ENCODE measurements at regions not wholly inside any gene's neighbourhood (a gene's known extent, or its start where the extent isn't known, plus 50 kb on each side); places are given as distances from the start of the nearest gene placed in this dataset.

DNA sequence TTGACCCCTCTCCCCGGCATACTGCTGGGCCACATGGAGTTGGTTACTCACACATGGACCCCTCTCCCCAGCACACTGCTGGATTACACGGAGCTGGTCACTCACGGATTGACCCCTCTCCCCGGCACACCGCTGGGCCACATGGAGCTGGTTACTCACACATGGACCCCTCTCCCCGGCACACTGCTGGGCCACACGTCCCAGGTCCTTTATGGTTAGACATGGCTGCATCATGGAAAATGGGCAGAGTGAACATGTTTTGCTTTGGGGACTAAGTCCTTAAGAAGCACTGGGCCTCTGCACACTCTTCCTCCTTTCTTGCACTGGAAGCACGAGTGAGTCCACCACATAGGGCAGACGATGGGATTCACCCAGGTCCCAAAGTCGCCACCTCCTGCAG is 102.1 kb upstream of the SHH start:
- TF ChIP-seq, protein P1, sequence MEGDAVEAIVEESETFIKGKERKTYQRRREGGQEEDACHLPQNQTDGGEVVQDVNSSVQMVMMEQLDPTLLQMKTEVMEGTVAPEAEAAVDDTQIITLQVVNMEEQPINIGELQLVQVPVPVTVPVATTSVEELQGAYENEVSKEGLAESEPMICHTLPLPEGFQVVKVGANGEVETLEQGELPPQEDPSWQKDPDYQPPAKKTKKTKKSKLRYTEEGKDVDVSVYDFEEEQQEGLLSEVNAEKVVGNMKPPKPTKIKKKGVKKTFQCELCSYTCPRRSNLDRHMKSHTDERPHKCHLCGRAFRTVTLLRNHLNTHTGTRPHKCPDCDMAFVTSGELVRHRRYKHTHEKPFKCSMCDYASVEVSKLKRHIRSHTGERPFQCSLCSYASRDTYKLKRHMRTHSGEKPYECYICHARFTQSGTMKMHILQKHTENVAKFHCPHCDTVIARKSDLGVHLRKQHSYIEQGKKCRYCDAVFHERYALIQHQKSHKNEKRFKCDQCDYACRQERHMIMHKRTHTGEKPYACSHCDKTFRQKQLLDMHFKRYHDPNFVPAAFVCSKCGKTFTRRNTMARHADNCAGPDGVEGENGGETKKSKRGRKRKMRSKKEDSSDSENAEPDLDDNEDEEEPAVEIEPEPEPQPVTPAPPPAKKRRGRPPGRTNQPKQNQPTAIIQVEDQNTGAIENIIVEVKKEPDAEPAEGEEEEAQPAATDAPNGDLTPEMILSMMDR (conservative IDR thresholded peaks at IDR 0.05) = no peak
- no peak for TF ChIP-seq ZFX (IDR thresholded peaks at IDR 0.05)
- no peak overlapping the region for H3K27ac ChIP-seq

DNA sequence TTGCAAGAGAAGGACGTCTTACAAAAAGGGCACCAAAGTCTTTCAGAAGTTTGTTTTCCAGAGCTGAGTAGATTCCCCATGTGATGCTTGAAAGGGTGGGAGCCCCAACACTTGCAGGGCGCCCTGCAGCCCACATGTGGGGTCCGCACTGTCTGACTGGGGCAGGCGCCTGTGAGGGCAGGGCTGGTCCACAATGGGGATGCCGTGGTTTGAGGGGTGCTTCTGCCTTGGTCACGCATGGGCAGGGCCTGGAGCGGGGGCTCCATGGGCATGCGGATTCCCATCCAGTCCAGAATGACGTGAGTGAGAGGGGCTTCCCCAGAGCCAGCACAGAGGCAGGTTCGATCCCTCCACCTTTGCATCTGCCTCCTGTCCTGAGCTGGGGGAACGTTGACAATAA is 101.5 kb upstream of the SHH start:
- H3K27ac ChIP-seq = no peak overlapping the region
- TF ChIP-seq ZFX (IDR thresholded peaks at IDR 0.05) = no peak
- TF ChIP-seq, protein P1 (conservative IDR thresholded peaks at IDR 0.05) = no peak

DNA sequence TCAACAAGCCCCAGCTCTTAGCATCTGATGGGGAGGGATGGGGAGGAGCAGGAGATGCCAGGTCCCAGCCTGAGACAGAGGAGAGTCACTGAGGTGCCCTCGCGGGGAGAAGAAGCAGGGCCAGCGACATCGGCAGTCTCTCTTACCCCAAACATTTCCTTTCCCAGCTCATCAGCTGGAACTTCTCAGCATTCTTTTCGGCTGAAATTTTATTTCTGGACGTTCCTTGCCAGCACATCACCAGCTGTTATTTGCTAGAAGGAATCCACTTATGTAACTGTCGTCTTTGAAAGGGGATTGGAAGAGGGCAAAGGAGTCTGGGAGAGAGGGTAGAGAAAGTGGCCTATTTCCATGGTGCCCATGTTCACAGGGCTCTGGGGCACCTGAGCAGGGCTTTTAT is 101.0 kb upstream of the SHH start:
- no peak for TF ChIP-seq ZFX (IDR thresholded peaks at IDR 0.05)
- TF ChIP-seq, protein P1 (conservative IDR thresholded peaks at IDR 0.05) = no peak

DNA sequence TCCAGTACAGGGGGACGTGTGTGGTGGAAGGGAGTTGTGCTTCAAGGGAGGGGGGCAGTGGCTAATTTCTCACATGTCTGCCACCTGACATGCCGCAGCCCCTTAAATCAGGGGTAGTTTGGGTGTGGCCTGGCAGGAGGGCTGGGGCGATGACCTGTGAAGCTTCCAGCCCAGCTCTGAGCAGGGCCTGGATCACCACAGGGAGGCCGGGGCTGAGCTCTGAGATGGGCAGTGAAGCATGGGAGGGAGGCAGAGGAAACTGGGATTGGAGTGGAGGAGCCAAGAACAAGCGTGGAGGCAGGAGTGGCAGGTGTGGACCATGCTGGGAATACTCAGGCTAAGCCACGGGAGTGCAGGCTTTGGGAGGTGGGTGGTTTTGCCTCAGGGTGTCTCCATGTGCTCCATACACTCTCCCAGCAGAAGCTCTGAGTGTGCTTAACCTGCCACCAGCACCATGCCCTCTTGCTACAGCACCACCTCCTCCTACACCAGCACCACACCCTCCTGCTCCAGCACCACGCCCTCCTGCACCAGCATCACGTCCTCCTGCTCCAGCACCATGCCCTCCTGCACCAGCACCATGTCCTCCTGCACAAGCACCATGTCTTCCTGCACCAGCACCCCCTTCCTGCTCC is 99.3 kb upstream of the SHH start:
- TF ChIP-seq, protein P1 (conservative IDR thresholded peaks at IDR 0.05) = no peak
- no peak for TF ChIP-seq ZFX (IDR thresholded peaks at IDR 0.05)
- no peak overlapping the region for H3K27ac ChIP-seq

More for the DNA sequence above, 101.0 kb upstream of the SHH start:
- no peak overlapping the region for H3K27ac ChIP-seq

DNA sequence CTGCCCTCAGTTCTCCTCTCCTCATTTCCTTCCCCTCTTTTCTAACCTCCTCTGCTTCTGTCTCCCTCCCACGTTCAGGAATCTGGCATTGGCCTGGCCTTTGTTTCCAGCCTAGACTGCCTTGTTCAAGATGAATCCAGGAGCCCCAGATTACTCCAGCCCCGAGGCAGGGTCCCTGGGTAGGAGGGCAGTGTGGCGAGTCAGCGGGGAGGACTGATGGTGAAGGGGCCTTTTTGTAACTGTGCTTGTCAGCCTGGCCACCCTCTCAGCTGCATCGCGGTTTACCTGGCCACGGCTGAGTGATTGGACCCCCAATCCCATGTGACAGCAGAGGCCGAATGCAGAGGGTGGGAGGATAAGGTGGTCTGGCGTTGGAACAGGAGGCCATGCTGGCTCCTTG is 96.1 kb upstream of the SHH start:
- no peak for TF ChIP-seq ZFX (IDR thresholded peaks at IDR 0.05)
- TF ChIP-seq, protein P1 (conservative IDR thresholded peaks at IDR 0.05) = no peak
- H3K27ac ChIP-seq = no peak overlapping the region

DNA sequence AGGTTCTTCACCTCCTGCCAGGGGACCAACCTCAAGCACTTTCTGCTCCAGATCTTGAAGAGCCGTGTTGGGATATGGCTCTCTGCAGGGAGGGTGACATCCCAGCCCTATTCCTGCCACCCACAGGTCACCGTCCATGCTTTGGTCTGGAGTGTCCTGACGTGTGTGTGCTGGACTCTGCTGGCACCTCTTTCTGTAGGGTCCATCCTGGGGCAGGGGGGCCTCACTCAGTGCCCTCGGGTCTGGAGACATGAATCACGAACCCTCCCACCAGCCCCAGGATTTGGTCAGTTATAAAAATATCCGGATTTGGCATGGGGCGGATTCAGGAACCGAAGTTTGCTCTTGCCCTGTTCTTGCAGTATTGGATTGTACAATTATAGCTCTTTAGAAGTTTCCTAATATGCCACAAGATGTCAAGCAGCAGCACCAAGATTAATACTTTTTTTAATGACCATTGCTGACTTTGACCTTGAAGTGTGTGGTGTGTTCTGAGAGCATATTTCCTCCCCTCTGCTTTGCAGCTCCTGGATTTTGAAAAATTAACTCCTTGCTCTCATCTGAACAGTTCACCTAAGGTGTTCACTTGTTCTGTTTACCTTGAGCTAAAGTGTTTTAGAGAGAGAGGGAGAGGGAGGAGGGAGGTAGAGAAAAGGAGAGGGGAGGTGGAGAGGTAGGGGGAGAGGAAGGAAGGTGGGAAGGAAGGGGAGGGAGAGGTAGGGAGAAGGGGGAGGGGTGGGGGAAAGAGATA is 95.4 kb upstream of the SHH start:
- no peak for TF ChIP-seq ZFX (IDR thresholded peaks at IDR 0.05)
- TF ChIP-seq, protein P1 (conservative IDR thresholded peaks at IDR 0.05) = no peak
- H3K27ac ChIP-seq = no peak overlapping the region

DNA sequence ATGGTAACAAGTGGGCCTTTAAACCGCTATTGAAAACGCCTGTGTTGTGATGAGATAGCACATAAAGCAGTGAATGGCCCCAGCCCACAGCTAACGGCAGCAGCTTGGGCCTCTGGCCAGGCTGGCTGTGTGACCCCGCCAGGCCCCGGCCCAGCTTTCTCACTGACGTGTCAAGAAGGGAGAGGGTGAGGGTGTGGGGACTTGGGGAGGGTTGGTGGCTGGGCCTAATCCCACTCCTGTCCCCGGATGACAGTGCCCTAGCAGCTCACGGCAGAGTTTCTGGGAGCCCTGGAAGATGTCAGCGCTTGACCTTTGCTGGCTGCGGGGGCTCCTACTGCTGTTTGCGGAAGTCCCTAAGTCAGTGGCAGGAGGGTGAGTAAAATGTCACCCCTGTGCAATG is 88.9 kb upstream of the SHH start:
- no peak for TF ChIP-seq ZFX (IDR thresholded peaks at IDR 0.05)
- TF ChIP-seq, protein P1 (conservative IDR thresholded peaks at IDR 0.05) = no peak
- no peak overlapping the region for H3K27ac ChIP-seq

Measured in C4-2B (cell line).